ENCODE measurements at regions not wholly inside any gene's neighbourhood (a gene's known extent, or its start where the extent isn't known, plus 50 kb on each side); places are given as distances from the start of the nearest gene placed in this dataset.

GRCh38 chr14:34040766-34041165, 89.9 kb upstream of the EGLN3 start:
- TF ChIP-seq CTCF (IDR thresholded peaks at IDR 0.05; ENCODE audit: extremely low read depth in 1 of 2, insufficient read depth in 1 of 2, low read depth in 1 of 2, low read length in 2 of 2) (no peak), POLR2A (IDR thresholded peaks at IDR 0.05; ENCODE audit: low read depth, low read length) (no peak), POLR2AphosphoS5 (IDR thresholded peaks at IDR 0.05; ENCODE audit: insufficient read depth, low read depth, low read length) (no peak), FOS (IDR thresholded peaks at IDR 0.05; ENCODE audit: borderline replicate concordance, insufficient read depth, low read length) (no peak), MAX (IDR thresholded peaks at IDR 0.05; ENCODE audit: insufficient read depth, insufficient read length) (no peak), EZH2 (IDR thresholded peaks at IDR 0.05; ENCODE audit: borderline replicate concordance, low read depth, low read length, severe bottlenecking) (no peak)

Measured in endothelial cell of umbilical vein (primary cell).